Umbilical cord (tissue), 1 donor: ENCODE measurements at regions not wholly inside any gene's neighbourhood (a gene's known extent, or its start where the extent isn't known, plus 50 kb on each side); places are given as distances from the start of the nearest gene placed in this dataset.
"Not testable (repeated sequence)": the region's sequence is repeated elsewhere in the genome, so short reads cannot be mapped to it uniquely, and the experiment has no call there.

Experiments
- DNase-seq: peaks from one replicate; pipeline ENCODE4 v3.0.0-alpha.2; 2015; ENCODE audit warnings: low spot score

DNA sequence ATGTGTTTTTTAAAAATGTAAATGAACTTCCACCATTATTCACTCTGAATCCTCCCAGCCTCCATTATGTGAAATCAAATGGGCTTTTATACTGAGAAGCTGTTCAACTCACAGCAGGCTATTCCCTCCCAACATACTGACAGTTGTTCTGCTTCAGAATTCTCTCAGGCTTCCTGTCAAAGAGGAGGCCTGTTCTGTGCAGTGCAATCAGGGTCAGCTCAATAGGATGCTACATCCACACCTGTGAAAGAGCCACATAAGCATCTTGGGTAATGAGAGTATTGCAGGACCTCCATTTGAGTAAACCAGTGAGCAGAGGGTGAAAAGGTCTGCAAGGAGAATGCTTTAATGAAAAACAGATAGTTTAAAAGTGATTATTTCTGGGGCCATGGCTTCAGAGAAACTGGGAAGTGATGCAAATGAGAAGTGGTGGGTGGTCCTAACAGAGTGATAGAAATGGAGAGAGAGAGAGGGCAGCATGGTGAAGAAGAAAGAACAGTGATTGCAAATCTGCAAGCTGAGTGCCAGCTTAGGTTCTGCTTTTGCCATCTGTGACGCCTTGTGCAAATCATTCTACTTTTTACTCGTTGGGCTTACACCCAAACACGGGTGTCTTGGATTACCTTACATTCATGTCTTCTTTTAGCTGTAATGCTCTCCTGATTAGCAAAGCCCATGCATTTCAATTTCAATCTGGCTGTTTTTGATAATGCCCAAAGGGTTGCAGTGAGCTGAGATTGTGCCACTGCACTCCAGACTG is 202.5 kb upstream of the NMUR2 start:
- DNase-seq = no peak

DNA sequence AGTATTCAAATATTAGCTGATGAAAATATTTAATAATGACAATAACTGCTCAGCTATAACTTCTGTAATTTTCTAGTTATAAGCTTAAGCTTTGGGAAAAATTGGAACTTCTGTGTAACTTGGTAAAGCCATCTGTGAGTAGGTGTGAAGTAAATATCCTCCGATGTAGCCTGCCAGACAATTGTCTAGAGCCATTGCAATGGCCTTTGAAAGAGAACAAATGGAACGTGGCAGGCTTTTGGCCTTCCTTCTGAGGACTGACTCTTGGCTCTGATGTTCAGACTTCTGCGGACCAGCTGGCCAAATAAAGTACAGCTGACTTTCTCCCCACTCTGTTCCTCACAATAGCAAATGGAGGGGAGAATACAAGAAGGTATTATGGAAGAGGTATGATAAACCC is 203.4 kb upstream of the NMUR2 start:
- DNase-seq = no peak

DNA sequence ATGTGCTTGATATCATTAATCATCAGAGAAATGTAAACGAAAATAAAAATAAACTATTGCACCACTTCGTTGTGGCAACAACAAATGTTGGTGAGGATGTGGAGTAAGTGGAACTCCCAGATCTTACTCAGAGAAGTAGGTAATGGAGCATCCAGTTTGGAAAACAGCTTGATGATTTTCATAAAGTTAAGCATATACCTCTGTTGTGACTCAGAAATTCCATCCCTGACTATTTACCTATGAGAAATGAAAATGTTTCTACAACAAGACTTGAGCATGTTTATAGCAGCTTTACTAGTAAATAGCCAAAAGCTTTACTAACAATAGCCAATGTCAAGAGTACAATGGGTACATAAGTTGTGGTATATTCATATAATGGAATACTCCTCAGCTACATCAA is 214.7 kb upstream of the NMUR2 start:
- DNase-seq = no peak

DNA sequence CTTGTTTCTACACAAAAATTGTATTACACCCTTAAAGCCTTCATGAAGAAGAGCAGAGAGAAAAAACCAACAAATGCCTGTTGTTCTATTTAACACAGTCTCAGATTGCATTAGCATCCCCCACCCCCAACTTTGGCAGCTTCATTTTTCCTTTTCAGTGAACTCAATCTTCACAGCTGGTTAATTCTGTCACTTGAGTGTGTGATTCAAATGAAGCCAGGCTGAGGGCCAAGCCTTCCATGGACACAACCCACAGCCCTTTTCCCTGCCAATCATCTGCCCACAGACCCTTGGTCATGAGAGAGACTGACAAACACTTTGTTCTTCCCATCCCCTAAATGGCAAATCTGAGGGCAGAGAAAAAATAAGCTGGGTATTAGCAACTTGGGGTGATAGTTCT is 217.5 kb upstream of the NMUR2 start:
- DNase-seq = no peak

DNA sequence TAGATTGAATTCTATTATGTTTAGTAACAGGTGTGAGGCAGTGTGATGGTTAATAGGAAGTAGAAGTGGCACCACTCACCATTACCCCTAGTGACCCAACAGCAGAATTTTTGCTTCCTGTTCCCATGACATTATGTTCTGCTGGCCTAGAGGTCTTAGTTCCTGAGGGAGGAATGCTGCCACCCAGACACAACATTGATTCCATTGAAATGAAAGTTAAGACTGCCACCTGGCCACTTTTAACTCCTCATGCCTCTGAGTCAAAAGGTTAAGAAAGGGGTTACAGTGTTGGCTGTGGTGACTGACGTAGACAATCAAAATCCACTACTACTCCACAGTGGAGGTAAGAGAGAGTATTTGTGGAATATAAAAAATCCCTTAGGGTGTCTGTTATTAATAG is 218.9 kb upstream of the NMUR2 start:
- no peak for DNase-seq

DNA sequence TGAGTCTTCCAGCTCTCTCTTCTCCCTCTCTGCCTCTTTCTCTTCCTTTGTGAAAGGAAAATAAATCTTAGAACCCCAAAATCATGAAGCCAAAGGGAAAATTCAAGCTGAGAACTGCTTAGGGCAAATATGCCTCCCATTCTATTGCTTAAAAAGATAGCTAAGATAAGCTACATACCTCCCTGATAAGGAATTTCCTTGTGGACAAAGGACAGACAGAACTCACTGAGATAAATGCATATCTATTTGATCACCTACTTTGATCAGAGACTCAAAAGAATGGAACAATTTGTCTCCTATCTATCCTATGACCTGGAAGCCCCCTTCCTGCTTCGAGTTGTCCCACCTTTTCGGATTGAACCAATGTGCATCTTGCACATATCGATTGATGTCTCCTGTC is 220.6 kb upstream of the NMUR2 start:
- DNase-seq = no peak

DNA sequence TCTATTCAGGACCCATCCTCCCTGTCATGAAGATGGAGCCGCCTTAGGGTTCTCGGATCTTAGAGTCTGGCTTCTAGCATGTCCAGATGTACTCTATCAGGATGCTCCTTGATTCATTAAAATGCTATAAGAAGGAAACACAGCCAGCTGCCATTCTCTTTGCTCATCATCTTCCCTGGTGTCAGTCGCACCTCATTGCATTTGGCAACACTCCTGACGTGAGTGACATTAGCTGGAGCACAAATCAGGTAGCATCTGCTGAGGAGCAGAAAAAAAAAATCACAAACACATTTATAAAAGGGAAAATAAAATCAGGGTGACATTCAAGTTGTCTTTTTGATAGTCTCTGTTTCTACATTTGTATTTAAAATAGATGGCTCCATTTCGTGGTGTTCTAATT is 226.1 kb upstream of the NMUR2 start:
- DNase-seq = no peak

DNA sequence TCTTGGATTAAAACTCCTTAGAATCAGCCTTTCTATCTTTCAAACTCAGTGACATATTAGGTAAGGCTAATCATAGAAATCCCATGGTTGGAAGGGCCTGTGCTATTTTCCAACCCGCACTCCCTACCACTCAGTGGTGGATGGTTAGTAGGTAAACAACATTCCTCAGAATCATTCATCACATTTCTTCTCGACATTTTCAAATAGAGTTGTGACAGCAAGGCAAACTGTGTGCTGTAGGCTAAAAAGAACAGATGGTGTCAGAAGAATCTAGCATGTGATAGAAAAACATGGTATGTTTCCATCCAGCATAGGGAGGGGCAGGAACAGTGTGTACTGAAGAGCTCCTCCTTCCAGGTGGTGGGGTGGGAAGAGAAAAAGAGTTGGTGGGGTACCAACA is 227.3 kb upstream of the NMUR2 start:
- DNase-seq = no peak

DNA sequence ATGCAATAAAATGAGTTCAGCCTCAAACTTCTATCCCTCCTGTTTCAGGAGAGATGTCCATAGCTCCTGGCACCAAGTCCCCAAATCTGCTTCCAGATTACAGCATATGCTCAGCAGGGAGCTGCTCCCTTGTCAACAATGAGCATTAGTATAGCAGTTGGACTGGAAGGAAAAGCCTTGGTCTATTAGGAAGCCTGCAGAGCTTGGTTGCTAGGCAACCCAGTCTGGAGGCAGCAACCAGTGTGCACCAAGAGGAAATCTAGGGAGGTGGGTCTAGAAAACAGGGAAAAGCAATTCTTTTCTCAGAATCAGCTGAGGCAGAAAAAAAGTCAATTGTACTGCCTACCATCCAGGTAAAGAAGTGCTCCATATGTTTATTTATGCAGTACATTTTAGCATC is 229.5 kb upstream of the NMUR2 start:
- DNase-seq = peak; percentile 43

DNA sequence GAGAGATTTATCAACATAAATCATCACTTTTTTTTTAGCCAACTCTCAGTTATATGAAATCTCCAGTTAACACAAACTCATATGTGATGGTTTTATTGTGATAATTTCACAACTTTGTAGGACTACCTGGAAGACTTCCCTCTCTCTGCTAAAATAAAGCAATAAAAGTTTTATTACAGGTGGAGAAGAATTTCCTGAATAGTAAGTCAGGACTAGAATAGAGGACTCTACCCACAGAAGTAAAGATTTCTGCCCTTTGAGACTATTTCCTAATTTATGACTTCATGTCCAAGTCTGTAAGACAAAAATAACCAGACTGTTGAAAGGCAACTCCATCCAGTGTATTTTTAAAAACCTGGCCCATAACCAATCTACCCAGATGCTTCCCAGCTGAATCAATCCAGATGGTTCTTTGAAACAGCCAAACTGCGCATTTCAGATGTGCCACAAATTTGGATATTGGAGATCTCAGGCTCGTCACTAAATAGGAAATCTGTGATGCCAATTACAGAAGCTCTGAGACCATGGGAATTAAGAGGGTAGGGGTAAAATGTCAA is 234.0 kb upstream of the NMUR2 start:
- DNase-seq = no peak

DNA sequence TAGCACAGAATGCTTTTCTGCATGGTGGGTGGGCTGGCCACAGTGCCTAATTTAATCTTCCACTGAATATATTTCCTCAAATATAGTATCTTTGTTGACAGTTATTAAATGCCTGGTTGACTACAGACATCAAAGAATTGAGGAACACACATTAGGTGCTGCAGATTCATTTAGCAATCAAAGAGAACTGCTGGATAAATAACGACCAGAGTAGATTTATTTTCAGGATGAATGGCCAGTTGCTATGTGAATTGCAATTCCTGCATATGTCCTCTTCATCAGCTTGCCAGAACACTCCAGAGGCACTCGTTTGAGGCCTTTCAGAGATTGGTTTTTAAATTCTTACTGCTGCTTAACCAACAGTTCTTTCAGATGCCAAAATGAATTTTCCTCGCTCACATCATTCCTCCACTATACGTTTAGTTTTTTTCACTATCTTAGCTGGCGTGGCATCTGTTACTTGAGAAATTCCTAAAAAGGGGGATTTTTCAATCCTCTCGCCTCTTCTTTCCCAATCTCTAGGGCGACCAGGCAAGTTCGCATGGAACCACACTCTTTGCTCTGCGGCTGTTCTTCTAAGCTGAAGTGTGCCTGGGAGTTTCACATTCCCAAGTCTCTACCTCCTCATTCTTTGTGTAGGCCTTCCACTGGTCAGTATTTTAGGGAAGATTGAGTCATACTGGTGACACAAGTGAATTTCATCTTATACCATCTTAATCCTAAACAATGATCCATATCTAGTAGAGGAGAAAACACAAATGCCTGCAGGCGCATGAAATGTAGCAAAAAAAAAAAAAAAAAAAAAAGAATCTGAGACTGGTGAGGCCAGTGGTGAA is 237.1 kb upstream of the NMUR2 start:
- DNase-seq = no peak

DNA sequence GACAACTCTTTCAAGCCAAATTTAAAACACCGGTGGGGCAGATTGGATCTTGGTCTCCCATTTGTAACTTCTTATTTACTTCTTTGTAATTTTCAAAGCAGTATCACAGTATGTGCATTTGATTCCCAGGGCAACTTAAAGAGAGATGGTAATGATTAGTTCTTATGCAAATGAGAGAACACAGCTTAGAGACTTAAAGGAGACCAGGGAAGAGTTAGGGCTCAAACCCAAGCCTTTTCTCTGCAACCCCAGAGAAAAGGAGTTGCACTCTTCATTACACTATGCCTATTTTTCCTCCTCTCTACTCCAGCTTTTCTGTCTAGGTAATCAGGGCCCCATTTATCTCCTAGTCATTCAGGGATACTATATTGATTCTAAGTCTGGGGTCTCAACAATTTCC is 237.8 kb upstream of the NMUR2 start:
- DNase-seq = no peak

DNA sequence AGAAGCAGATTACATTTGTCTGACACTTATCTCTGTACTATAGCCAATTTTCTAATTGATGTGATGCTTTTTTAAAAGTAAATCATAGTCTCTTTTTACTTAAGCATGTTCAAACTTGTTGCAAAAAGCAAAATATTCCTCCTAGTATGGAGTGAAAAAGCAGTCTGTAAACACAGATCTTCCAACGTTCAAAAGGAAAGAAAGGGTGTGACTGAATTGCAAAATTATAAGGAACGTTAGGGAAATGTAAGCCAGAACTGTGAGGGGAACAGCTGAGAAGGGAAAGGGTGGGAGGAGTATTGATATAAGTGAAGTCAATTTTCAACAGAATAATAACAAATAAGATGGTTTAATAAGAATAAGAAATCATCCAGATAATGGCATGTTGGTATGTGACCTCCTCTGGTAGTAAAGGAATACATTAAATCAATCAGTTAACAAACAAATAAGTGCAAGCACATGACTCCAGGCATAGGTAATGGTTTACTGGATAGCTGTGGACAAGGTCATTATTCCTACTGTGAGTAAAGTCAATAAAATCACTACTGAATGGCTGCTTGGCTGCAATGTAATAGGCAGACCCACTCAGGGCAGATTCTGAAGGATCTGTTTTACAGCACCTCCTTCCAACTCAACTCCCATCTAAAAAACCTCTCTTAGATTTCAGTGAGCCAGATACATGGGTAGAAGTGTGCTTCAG is 239.1 kb upstream of the NMUR2 start:
- DNase-seq = no peak

DNA sequence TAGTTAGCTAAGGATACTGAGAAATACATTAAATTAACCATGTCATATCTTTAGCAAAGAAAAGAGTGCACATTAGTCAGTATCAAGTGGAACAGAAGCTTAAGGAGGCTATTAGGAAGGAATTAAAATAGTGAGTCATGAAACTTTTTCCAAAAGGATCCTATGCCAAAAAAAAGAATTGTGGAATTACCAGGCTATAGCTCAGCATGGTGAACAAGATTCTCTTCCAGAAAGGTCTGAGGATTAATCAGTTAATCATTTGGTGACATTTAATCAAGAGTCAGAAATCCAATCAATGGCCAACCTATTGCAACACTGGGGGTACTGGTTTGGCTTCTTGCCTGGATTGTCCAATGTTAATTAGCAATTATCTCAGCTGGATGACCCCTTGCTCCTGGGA is 244.5 kb upstream of the NMUR2 start:
- no peak for DNase-seq

DNA sequence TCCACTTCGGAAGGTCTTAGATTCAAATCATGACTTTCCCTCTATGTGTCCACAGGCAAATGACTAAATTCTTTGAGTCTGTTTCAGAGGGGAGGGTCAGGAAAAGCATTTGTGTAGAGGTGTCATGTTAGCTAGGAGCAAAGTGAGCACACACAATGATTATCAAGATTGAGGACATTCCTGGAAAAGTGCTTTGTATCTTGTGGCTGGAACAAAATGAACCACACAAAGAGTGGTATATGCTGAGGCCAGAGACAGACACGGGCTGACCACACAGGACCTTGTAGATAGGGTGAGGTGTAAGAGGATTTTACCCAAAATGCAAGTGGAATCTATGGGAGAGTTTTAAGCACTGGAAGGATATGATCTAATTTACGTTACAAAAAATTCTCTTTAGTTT is 245.3 kb upstream of the NMUR2 start:
- DNase-seq = no peak

DNA sequence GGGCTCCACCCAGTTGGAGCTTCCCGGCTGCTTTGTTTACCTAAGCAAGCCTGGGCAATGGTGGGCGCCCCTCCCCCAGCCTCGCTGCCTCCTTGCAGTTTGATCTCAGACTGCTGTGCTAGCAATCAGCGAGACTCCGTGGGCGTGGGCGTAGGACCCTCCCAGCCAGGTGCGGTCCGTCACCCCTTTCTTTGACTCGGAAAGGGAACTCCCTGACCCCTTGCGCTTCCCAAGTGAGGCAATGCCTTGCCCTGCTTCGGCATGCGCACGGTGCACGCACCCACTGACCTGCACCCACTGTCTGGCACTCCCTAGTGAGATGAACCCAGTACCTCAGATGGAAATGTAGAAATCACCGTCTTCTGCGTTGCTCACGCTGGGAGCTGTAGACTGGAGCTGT is 254.4 kb upstream of the NMUR2 start:
- DNase-seq = not testable (repeated sequence)

DNA sequence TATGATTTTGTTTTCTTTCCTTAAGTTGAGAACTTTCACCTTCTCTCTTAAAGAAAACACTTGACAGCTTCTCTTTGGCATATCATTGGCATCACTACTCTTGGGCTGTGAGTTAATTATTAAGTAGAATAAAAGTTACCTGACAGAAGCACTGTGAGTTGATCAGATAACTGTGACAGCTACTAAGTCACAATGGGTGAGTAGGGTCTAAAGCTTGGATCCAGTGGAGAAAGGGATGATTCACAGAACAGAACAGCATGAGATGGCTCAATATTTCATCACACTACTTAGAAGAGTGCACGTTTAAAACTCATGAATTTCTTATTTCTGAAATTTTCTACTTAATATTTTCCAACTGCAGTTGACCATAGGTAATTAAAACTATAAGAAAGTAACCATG is 268.5 kb upstream of the NMUR2 start:
- DNase-seq = no peak

DNA sequence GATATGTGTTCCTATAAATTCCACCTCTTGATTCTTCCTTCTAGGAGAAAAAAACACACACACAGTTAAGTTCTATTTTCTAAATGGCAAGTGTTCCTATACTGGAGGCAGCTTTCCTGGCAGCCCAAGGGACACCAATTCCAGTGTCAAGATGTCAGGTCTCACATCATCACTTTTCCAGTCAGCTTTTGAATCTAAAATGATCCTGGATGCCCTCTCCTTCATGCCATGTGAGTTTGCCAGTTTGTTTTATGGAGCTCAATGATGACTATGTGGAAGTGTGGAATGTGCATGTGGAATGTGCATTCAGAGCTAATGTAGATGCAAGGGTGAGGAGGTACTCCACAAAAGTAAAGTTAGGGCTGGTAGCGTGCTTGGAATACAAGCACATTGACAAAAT is 269.3 kb upstream of the NMUR2 start:
- no peak for DNase-seq

DNA sequence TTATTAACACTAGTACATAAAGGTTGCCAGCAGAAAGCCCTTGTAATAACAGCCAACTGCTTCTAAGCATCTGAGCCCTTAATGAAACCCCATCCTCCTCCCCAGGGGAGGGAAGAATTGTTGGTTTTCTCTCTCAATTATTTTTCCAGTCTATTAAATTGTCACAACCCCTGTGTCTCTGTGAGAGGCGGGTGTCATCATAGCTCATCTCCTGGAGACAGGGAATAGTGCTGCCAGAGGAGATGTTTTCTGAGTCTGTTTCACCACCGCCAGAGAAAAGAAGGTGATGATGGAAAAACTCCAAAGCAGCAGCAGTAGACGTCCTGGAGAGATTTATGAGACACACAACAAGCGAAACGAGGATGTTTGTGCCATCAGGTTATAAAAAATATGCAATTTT is 271.1 kb upstream of the NMUR2 start:
- DNase-seq = no peak

DNA sequence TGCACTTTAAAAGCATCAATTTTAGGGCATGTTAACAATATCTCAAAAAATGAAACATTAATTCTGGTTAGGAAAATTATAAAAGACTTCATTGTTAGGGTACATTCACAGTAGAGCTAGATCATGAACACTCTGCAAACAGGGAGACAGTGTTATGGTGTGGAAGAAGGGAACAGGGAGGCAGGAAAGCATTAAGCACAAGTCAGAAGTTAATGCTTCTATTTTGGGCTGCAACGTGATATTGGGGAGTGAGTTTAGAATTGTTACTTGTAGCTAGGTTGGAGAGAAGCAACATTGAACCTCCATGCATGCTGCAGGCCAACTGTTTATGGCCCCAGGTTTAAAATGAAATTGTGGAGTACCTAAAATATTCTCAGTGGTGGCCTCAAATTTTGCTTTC is 278.1 kb upstream of the NMUR2 start:
- DNase-seq = no peak

DNA sequence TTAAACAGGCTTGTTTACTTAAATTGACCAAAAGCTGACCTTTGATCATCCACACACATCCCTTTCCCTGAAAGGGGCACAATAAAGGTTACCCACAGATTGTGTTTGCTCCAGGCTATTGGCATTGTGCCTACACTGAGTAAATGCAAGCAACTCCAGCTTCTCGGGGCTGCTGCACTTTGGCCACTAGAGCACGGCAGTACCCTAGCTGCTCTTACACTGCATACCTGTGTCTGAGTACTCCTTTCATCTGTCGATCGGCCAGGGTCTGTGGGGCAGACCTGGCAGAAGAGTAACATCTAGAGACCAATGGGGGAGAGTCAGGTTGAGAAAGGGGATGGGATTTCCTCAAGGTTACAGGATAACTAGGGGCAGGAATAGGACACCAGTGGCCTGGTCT is 281.9 kb upstream of the NMUR2 start:
- no peak for DNase-seq

DNA sequence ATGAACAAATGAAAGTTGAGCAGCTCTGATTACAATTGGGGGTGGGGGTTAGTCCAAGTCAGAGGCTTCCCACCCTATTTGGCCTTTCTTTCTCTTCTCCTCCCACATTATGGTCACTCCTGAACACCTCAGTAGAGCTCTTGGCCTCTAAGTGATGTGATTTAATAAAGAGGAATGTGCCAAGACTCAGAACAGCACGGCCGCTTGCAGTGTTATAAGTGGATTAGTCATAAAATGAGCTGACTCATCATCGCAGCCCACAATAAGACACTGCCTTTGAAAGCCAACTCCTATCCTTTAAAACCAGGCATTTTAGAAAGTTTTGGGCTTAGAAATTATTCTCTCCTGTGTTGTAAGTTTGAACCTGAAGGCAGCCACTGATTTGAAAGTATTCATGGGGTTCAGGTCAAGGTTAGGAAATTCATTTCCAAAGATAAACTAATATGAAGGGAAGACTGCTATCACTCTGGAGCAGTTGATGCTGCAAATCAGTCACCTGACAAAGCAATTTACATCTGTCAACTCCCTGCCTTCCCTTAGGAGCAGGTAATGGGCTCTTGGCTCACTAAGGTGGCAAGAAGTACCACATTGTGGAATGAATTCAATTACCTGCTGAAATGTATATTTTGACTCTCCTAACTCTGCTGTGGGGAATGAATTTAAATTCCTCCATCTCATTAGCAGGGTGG is 283.6 kb upstream of the NMUR2 start:
- DNase-seq = peak; percentile 35
